SK-MEL-5 (cell line): ENCODE measurements at regions not wholly inside any gene's neighbourhood (a gene's known extent, or its start where the extent isn't known, plus 50 kb on each side); places are given as distances from the start of the nearest gene placed in this dataset.
"Not testable (repeated sequence)": the region's sequence is repeated elsewhere in the genome, so short reads cannot be mapped to it uniquely, and the experiment has no call there.

Experiments
- DNase-seq: peaks from one replicate; pipeline ENCODE4 v3.0.0-alpha.2; 2016; ENCODE audit warnings: low read depth, low spot score
- in situ Hi-C: cut with HindIII; loops from 2 replicates; pipeline ENCODE4 v1.10.0; 2016; ENCODE audit warnings: low sequenced_read_pairs, high pct_unique_total_duplicates, low pct_unique_long_range_greater_than_20kb

- in situ Hi-C loops = not testable (repeated sequence)
These were observed 322.5 kb upstream of the KCND2 start for GRCh38 chr7:119950390-119951041.

GRCh38 chr7:119951614-119952013, 321.4 kb upstream of the KCND2 start:
- in situ Hi-C loops = not testable (repeated sequence)

More at GRCh38 chr7:119950390-119951041, 322.5 kb upstream of the KCND2 start:
- DNase-seq = not testable (repeated sequence)

GRCh38 chr7:119957335-119957734, 315.6 kb upstream of the KCND2 start:
- no peak for DNase-seq
- in situ Hi-C loops = no loop called here

More at GRCh38 chr7:119951614-119952013, 321.4 kb upstream of the KCND2 start:
- not testable (repeated sequence) for DNase-seq

GRCh38 chr7:119959811-119960210, 313.2 kb upstream of the KCND2 start:
- DNase-seq = no peak
- in situ Hi-C loops = no loop called here

GRCh38 chr7:119963654-119964053, 309.3 kb upstream of the KCND2 start:
- in situ Hi-C loops = no loop called here
- no peak for DNase-seq

GRCh38 chr7:119964065-119964464, 308.9 kb upstream of the KCND2 start:
- in situ Hi-C loops = no loop called here
- no peak for DNase-seq

- no peak for DNase-seq
- in situ Hi-C loops = no loop called here
These were observed 308.0 kb upstream of the KCND2 start for GRCh38 chr7:119964788-119965542.

- no peak for DNase-seq
- in situ Hi-C loops = no loop called here
These were observed 305.8 kb upstream of the KCND2 start for GRCh38 chr7:119967221-119967620.

- DNase-seq, in situ Hi-C loops: not testable (repeated sequence)
These were observed 304.6 kb upstream of the KCND2 start for GRCh38 chr7:119968411-119968810.

GRCh38 chr7:119969054-119969453, 303.9 kb upstream of the KCND2 start:
- in situ Hi-C loops = no loop called here
- no peak for DNase-seq

- in situ Hi-C loops = no loop called here
- no peak for DNase-seq
These were observed 303.2 kb upstream of the KCND2 start for GRCh38 chr7:119969763-119970162.

- DNase-seq = peak; percentile 50
- in situ Hi-C loops = no loop called here
These were observed 298.0 kb upstream of the KCND2 start for GRCh38 chr7:119974972-119975371.

GRCh38 chr7:119982884-119983283, 290.1 kb upstream of the KCND2 start:
- in situ Hi-C loops = no loop called here
- no peak for DNase-seq

- DNase-seq = no peak
- in situ Hi-C loops = no loop called here
These were observed 289.5 kb upstream of the KCND2 start for GRCh38 chr7:119983468-119983867.

GRCh38 chr7:119984247-119984646, 288.7 kb upstream of the KCND2 start:
- no peak for DNase-seq
- in situ Hi-C loops = no loop called here

GRCh38 chr7:119988401-119988800, 284.6 kb upstream of the KCND2 start:
- in situ Hi-C loops = no loop called here
- no peak for DNase-seq

GRCh38 chr7:119994928-119995327, 278.0 kb upstream of the KCND2 start:
- in situ Hi-C loops = no loop called here
- no peak for DNase-seq

GRCh38 chr7:119996634-119997033, 276.3 kb upstream of the KCND2 start:
- no peak for DNase-seq
- in situ Hi-C loops = no loop called here
